HepG2 (cell line): ENCODE measurements at regions not wholly inside any gene's neighbourhood (a gene's known extent, or its start where the extent isn't known, plus 50 kb on each side); places are given as distances from the start of the nearest gene placed in this dataset.

Source experiments
- ATAC-seq: fragments of 200-7000 bp; cut with Tn5 transposase; 3 replicates; pipeline ENCODE4 v1.9.1; 2020; ENCODE audit warnings: mild to moderate bottlenecking, moderate library complexity
- BruUV-seq: library from RNA; stranded (reverse); fragments of 400-500 nt; replicated peaks from 2 replicates; lab custom pipeline; 2021; lab: Mats Ljungman, UMichigan
- CTCF ChIA-PET: fragments of 300-600 bp; formaldehyde crosslinking; extraction: SDS; loops from one replicate; lab custom pipeline; 2021; ENCODE audit warnings: low total read pairs, inconsistent platforms, low intra/inter-chr PET ratio; lab: Yijun Ruan, JAX
- POLR2A ChIA-PET: fragments of 350-600 bp; sonication (Branson Sonifier 250); formaldehyde crosslinking; loops from one replicate; lab custom pipeline; 2020; ENCODE audit warnings: antibody characterized with exemption, inconsistent platforms; lab: Yijun Ruan, JAX
- DNase-seq: peaks from one replicate; pipeline ENCODE4 v3.0.0-alpha.2; 2015; ENCODE audit warnings: low spot score
- FAIRE-seq: peaks from 3 replicates; lab custom pipeline; 2011; peaks lifted over from hg19 to GRCh38; lab: Jason Lieb, UNC
- H2AFZ ChIP-seq: one replicate; pipeline ENCODE4 v1.6.1; 2011; ENCODE audit warnings: low read length, inconsistent platforms
- H3K27ac ChIP-seq: fragments of 300-600 bp; 3 replicates; pipeline ENCODE4 v1.8.0; 2011; ENCODE audit warnings: mixed run types, mild to moderate bottlenecking, mixed read lengths, low read length, inconsistent platforms; ENCODE audit not compliant: insufficient read depth; ENCODE audit errors: extremely low read length
- H3K27me3 ChIP-seq, 2 experiments: fragments of 200-600 bp in 1 of 2; 2 replicates in 1 of 2; 3 replicates in 1 of 2; pipeline versions ENCODE4 v1.6.0 to v1.8.0; 2011; ENCODE audit warnings: low read length in 2 of 2, mild to moderate bottlenecking in 2 of 2, moderate library complexity in 2 of 2, inconsistent platforms in 1 of 2; ENCODE audit not compliant: insufficient read depth in 2 of 2, control insufficient read depth in 1 of 2
- H3K36me3 ChIP-seq, 2 experiments: fragments of 200-600 bp in 1 of 2; replicated peaks in 1 of 2; 2 replicates in 1 of 2; 3 replicates in 1 of 2; pipeline versions ENCODE4 v1.5.1 to v1.8.0; 2011; ENCODE audit warnings: low read length in 2 of 2, inconsistent platforms in 1 of 2; ENCODE audit not compliant: insufficient read depth in 2 of 2, control insufficient read depth in 1 of 2
- H3K4me1 ChIP-seq: 2 replicates; pipeline ENCODE4 v1.5.1; 2012; ENCODE audit warnings: low read length, inconsistent platforms; ENCODE audit not compliant: insufficient read depth
- H3K4me2 ChIP-seq: 2 replicates; pipeline ENCODE4 v1.6.0; 2011; ENCODE audit warnings: low read depth, low read length, inconsistent platforms
- H3K4me3 ChIP-seq, 3 experiments: fragments of 200-600 bp in 1 of 3; sonication (generic), shearing (Covaris generic) in 1 of 3; replicated peaks in 1 of 3; 2 replicates each; pipeline ENCODE4 v1.5.1; 2011 to 2016; ENCODE audit warnings: low read length in 3 of 3, inconsistent platforms in 2 of 3, low read depth in 2 of 3, mild to moderate bottlenecking in 2 of 3, control low read depth in 1 of 3, mixed read lengths in 1 of 3; ENCODE audit not compliant: insufficient read depth in 1 of 3
- H3K79me2 ChIP-seq: one replicate; pipeline ENCODE4 v1.6.1; 2011; ENCODE audit warnings: low read length, inconsistent platforms; ENCODE audit not compliant: insufficient read depth
- H3K9ac ChIP-seq: 2 replicates; pipeline ENCODE4 v1.6.0; 2011; ENCODE audit warnings: mild to moderate bottlenecking, low read depth, low read length, inconsistent platforms; ENCODE audit not compliant: insufficient read depth
- H3K9me3 ChIP-seq: 2 replicates; pipeline ENCODE4 v1.5.1; 2012; ENCODE audit warnings: mild to moderate bottlenecking, low read length
- H4K20me1 ChIP-seq: 2 replicates; pipeline ENCODE4 v1.6.0; 2011; ENCODE audit warnings: inconsistent platforms, mild to moderate bottlenecking, low read length, moderate library complexity; ENCODE audit not compliant: insufficient read depth
- CHD4 ChIP-seq: fragments of 200-600 bp; sonication (generic); IDR thresholded peaks from 2 replicates; pipeline ENCODE4 v1.7.0; 2017; ENCODE audit warnings: mild to moderate bottlenecking, low read length, borderline replicate concordance
- IRF9 ChIP-seq: sonication (generic); formaldehyde crosslinking; IDR thresholded peaks from 2 replicates; pipeline ENCODE4 v1.8.0; 2022; ENCODE audit warnings: missing genetic modification reagents, mild to moderate bottlenecking, borderline replicate concordance
- KLF11 ChIP-seq: IDR thresholded peaks from 2 replicates; pipeline ENCODE4 v1.6.1; 2016; ENCODE audit warnings: missing compliant biosample characterization
- POLR2AphosphoS2 ChIP-seq: IDR thresholded peaks from 2 replicates; pipeline ENCODE4 v1.6.1; 2011; ENCODE audit warnings: low read depth, low read length, improper control_type of control experiment
- STAT5B ChIP-seq: sonication (generic); formaldehyde crosslinking; IDR thresholded peaks from 2 replicates; pipeline ENCODE4 v1.4.0; 2020; ENCODE audit warnings: missing genetic modification reagents
- ZBTB4 ChIP-seq: sonication (generic); formaldehyde crosslinking; IDR thresholded peaks from 2 replicates; pipeline ENCODE4 v1.4.0; 2020; ENCODE audit warnings: missing genetic modification reagents, mild to moderate bottlenecking, borderline replicate concordance
- ZFYVE20 ChIP-seq: sonication (generic); formaldehyde crosslinking; IDR thresholded peaks from 2 replicates; pipeline ENCODE4 v1.8.0; 2023; ENCODE audit warnings: low read depth, mild to moderate bottlenecking, moderate library complexity, missing genetic modification reagents, borderline replicate concordance
- ZNF772 ChIP-seq: sonication (generic); formaldehyde crosslinking; IDR thresholded peaks from 2 replicates; pipeline ENCODE4 v1.5.0; 2020; ENCODE audit warnings: mild to moderate bottlenecking, missing genetic modification reagents
- ZNF776 ChIP-seq: sonication (generic); formaldehyde crosslinking; IDR thresholded peaks from 2 replicates; pipeline ENCODE4 v1.4.0; 2020; ENCODE audit warnings: mild to moderate bottlenecking, missing genetic modification reagents
- WGBS: methylation state at CpG from one replicate; pipeline ENCODE4 v1.1.6; 2017; ENCODE audit warnings: low lambda C conversion rate; 5-methylcytosine and 5-hydroxymethylcytosine counted together
- in situ Hi-C: cut with HindIII; loops from 2 replicates; pipeline ENCODE4 v1.10.0; 2017; ENCODE audit warnings: low pct_unique_long_range_greater_than_20kb; ENCODE audit not compliant: extremely low pct_ligation_motif_present
- intact Hi-C: fragments of 100-400 bp; cut with micrococcal nuclease; formaldehyde crosslinking; loops from one replicate; pipeline ENCODE4 v1.10.0; 2022; ENCODE audit not compliant: unreplicated experiment
- TF ChIP-seq, protein P1 (sequence below): sonication (generic); formaldehyde crosslinking; IDR thresholded peaks from 2 replicates; pipeline ENCODE4 v1.4.0; 2020; ENCODE audit warnings: mild to moderate bottlenecking, missing genetic modification reagents, borderline replicate concordance

DNA sequence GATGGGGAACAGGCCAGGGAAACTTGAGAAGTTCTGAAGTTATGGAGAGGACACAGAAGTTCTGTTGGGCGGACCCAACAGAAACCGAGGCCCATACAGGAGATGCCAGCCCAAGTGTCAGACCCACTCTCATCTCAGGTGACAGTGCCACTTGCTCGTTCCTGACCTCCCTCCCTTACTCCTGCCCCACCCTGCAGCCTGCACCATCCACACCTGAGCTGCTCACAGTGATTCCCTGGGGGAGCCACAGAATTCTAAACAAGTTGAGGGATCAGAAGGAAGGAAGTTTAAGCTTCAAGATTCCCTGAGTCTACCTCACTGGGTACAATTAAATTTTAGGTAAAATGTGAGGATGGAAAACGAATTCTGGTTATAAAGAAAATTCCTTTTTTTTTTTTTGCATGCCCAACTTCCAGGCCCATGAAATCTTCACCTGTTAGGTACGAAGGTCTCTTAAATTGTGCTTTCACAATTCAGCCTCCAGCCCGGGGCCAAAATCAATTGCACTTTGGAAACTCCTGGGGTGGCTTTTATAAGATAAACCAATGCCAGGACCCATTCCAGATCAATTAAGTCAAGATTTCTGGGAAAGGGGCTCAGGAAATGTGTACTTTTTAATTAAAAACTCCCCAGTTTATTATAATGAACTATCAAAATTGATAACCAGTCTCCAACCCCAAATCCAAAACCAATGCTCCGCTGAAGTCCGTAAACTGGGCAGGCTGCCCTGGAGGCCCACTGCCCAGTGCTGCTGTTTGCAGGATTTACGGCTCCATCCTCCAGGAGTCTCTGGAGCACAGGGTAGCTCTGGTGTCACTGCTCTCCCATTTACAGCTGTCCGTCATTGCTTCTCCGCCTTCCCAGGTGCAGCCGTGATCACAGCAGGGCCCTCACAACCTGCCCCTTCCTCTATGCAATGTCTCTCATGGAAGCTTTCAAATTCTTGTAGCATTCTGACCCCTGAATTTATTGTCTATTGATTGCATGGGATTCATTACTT, 643.5 kb downstream of the UQCRFS1 start (continued):
- TF ChIP-seq ZBTB4 (no peak), IRF9 (CRISPR knock-in tag) (no peak)

DNA sequence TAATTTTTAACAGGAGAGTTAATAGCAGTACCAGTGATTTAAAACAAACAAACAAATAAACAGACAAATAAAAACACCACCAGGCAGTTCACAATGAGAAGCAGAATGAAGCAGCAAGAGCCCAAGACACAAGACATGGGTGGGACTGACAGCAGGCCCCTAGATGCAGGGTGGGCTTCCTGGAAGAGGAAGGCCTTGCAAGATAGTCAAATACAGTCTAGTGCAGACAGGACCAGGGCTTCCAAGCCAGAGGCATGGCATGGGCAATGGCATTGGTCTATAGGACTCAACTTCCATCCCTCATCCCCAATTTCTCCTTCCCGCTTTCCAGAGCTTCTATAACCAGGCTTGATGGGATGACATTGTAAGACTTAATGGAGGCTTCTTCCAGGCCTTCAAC, 645.1 kb downstream of the UQCRFS1 start:
- Histone ChIP-seq H3K9ac (no peak overlapping the region), H3K4me1 (no peaks in the 10 kb centered on the region), H3K36me3 (no peaks in the 10 kb centered on the region), H4K20me1 (no peaks in the 10 kb centered on the region), H3K79me2 (no peaks in the 10 kb centered on the region), H3K4me3 (no peak overlapping the region), H2AFZ (no peak overlapping the region), H3K4me2 (no peak overlapping the region), H3K27me3 (no peaks in the 10 kb centered on the region), H3K9me3 (peaks cover 87% of the 10 kb centered on the region), H3K27ac (no peak overlapping the region)
- ATAC-seq (no peak), FAIRE-seq (no peak), DNase-seq (no peak)
- ChIA-PET POLR2A (no interaction called here), CTCF (no interaction called here)
- BruUV-seq: no TSS peak
- intact Hi-C loops (no loop called here), in situ Hi-C loops (no loop called here)
- 17% methylated on average over 1 of the region's 1 CpG for WGBS
- TF ChIP-seq, protein P1, sequence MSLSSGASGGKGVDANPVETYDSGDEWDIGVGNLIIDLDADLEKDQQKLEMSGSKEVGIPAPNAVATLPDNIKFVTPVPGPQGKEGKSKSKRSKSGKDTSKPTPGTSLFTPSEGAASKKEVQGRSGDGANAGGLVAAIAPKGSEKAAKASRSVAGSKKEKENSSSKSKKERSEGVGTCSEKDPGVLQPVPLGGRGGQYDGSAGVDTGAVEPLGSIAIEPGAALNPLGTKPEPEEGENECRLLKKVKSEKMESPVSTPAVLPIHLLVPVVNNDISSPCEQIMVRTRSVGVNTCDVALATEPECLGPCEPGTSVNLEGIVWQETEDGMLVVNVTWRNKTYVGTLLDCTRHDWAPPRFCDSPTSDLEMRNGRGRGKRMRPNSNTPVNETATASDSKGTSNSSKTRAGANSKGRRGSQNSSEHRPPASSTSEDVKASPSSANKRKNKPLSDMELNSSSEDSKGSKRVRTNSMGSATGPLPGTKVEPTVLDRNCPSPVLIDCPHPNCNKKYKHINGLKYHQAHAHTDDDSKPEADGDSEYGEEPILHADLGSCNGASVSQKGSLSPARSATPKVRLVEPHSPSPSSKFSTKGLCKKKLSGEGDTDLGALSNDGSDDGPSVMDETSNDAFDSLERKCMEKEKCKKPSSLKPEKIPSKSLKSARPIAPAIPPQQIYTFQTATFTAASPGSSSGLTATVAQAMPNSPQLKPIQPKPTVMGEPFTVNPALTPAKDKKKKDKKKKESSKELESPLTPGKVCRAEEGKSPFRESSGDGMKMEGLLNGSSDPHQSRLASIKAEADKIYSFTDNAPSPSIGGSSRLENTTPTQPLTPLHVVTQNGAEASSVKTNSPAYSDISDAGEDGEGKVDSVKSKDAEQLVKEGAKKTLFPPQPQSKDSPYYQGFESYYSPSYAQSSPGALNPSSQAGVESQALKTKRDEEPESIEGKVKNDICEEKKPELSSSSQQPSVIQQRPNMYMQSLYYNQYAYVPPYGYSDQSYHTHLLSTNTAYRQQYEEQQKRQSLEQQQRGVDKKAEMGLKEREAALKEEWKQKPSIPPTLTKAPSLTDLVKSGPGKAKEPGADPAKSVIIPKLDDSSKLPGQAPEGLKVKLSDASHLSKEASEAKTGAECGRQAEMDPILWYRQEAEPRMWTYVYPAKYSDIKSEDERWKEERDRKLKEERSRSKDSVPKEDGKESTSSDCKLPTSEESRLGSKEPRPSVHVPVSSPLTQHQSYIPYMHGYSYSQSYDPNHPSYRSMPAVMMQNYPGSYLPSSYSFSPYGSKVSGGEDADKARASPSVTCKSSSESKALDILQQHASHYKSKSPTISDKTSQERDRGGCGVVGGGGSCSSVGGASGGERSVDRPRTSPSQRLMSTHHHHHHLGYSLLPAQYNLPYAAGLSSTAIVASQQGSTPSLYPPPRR (CRISPR knock-in tag): no peak
- no peak for TF ChIP-seq ZNF776
- TF ChIP-seq POLR2AphosphoS2: no peak
- TF ChIP-seq STAT5B (CRISPR knock-in tag): no peak
- TF ChIP-seq CHD4: no peak
- no peak for TF ChIP-seq KLF11 (CRISPR knock-in tag)
- no peak for TF ChIP-seq ZFYVE20 (CRISPR knock-in tag)
- TF ChIP-seq ZNF772 (CRISPR knock-in tag): no peak
